ENCODE measurements at regions not wholly inside any gene's neighbourhood (a gene's known extent, or its start where the extent isn't known, plus 50 kb on each side); places are given as distances from the start of the nearest gene placed in this dataset.

GRCh38 chr18:2313332-2313731 lies 258.0 kb downstream of the METTL4 start:
- H3K4me3 ChIP-seq (ENCODE audit: low read depth, low read length) = no peak overlapping the region
- TF ChIP-seq CTCF (IDR thresholded peaks at IDR 0.05; ENCODE audit: insufficient read depth, low read depth, low read length) = no peak
- no peak for DNase-seq (ENCODE audit: low read depth)

- no peak for DNase-seq (ENCODE audit: low read depth)
- no peak for TF ChIP-seq CTCF (IDR thresholded peaks at IDR 0.05; ENCODE audit: insufficient read depth, low read depth, low read length)
- H3K4me3 ChIP-seq (ENCODE audit: low read depth, low read length) = no peak overlapping the region
Measured at GRCh38 chr18:2316082-2316750, 255.1 kb downstream of the METTL4 start.

GRCh38 chr18:2316751-2317696 lies 254.3 kb downstream of the METTL4 start:
- no peak for TF ChIP-seq CTCF (IDR thresholded peaks at IDR 0.05; ENCODE audit: insufficient read depth, low read depth, low read length)
- DNase-seq (ENCODE audit: low read depth) = no peak
- no peak overlapping the region for H3K4me3 ChIP-seq (ENCODE audit: low read depth, low read length)

- no peak for DNase-seq (ENCODE audit: low read depth)
- H3K4me3 ChIP-seq (ENCODE audit: low read depth, low read length) = no peak overlapping the region
- TF ChIP-seq CTCF (IDR thresholded peaks at IDR 0.05; ENCODE audit: insufficient read depth, low read depth, low read length) = no peak
Measured at GRCh38 chr18:2324459-2324858, 246.8 kb downstream of the METTL4 start.

GRCh38 chr18:2325308-2325849 lies 245.9 kb downstream of the METTL4 start:
- H3K4me3 ChIP-seq (ENCODE audit: low read depth, low read length) = no peak overlapping the region
- TF ChIP-seq CTCF (IDR thresholded peaks at IDR 0.05; ENCODE audit: insufficient read depth, low read depth, low read length) = peak; percentile 3
- DNase-seq (ENCODE audit: low read depth) = peak; percentile 77

GRCh38 chr18:2325933-2326332 lies 245.4 kb downstream of the METTL4 start:
- no peak for DNase-seq (ENCODE audit: low read depth)
- no peak for TF ChIP-seq CTCF (IDR thresholded peaks at IDR 0.05; ENCODE audit: insufficient read depth, low read depth, low read length)
- no peak overlapping the region for H3K4me3 ChIP-seq (ENCODE audit: low read depth, low read length)

Data from fibroblast of villous mesenchyme (primary cell).